Liver (tissue), 8 donors: ENCODE measurements at regions not wholly inside any gene's neighbourhood (a gene's known extent, or its start where the extent isn't known, plus 50 kb on each side); places are given as distances from the start of the nearest gene placed in this dataset.

Source experiments
- DNase-seq: peaks from one replicate; pipeline ENCODE4 v3.0.0-alpha.2; 2017; ENCODE audit warnings: low spot score
- H3K27ac ChIP-seq, 2 donors: one replicate each; pipeline ENCODE4 v1.7.0; 2013; ENCODE audit warnings: inconsistent platforms in 2 of 2, low read length in 2 of 2, control low read depth in 1 of 2, low read depth in 1 of 2, mild to moderate bottlenecking in 1 of 2
- H3K27me3 ChIP-seq, 4 donors: one replicate each; pipeline versions ENCODE4 v1.6.1 to v1.7.0; 2013; ENCODE audit warnings: low read length in 3 of 4, inconsistent platforms in 1 of 4, mild to moderate bottlenecking in 1 of 4, moderate library complexity in 1 of 4; ENCODE audit not compliant: control insufficient read depth in 4 of 4, insufficient read depth in 4 of 4
- H3K36me3 ChIP-seq, 4 donors: one replicate each; pipeline versions ENCODE4 v1.6.1 to v1.7.0; 2013; ENCODE audit warnings: low read length in 3 of 4, mild to moderate bottlenecking in 3 of 4, low read depth in 1 of 4, moderate library complexity in 1 of 4; ENCODE audit not compliant: control insufficient read depth in 4 of 4, insufficient read depth in 3 of 4
- H3K4me1 ChIP-seq, 4 donors: one replicate each; pipeline versions ENCODE4 v1.6.1 to v1.7.0; 2013; ENCODE audit warnings: low read length in 3 of 4, mild to moderate bottlenecking in 3 of 4, moderate library complexity in 1 of 4; ENCODE audit not compliant: control insufficient read depth in 4 of 4, insufficient read depth in 4 of 4
- H3K4me3 ChIP-seq, 3 donors: one replicate each; pipeline versions ENCODE4 v1.6.1 to v1.7.0; 2013; ENCODE audit warnings: low read length in 3 of 3, control low read depth in 1 of 3, low read depth in 1 of 3, mild to moderate bottlenecking in 1 of 3
- H3K9ac ChIP-seq, 2 donors: one replicate each; pipeline ENCODE4 v1.7.0; 2013; ENCODE audit warnings: low read length in 2 of 2, mild to moderate bottlenecking in 2 of 2, moderate library complexity in 2 of 2, control low read depth in 1 of 2, low read depth in 1 of 2
- H3K9me3 ChIP-seq, 4 donors: one replicate each; pipeline versions ENCODE4 v1.6.1 to v1.7.0; 2013; ENCODE audit warnings: low read length in 3 of 4; ENCODE audit not compliant: control insufficient read depth in 4 of 4
- CTCF ChIP-seq: fragments of 150-350 bp; IDR thresholded peaks from 2 replicates; pipeline ENCODE4 v1.5.1; 2017; ENCODE audit warnings: improper control_type of control experiment, low read depth, low read length; ENCODE audit not compliant: missing input control
- EGR1 ChIP-seq, 2 donors: IDR thresholded peaks; 2 replicates each; pipeline ENCODE4 v1.6.1; 2016 to 2018; ENCODE audit warnings: antibody characterized with exemption in 2 of 2, low read depth in 2 of 2
- FOXA1 ChIP-seq: IDR thresholded peaks from 2 replicates; pipeline ENCODE4 v1.6.1; 2016; ENCODE audit warnings: antibody characterized with exemption
- FOXA2 ChIP-seq: IDR thresholded peaks from 2 replicates; pipeline ENCODE4 v1.6.1; 2016; ENCODE audit warnings: antibody characterized with exemption
- GABPA ChIP-seq, 2 donors: IDR thresholded peaks in 1 of 2; conservative IDR thresholded peaks in 1 of 2; 2 replicates each; pipeline ENCODE4 v1.6.1; 2016; ENCODE audit warnings: antibody characterized with exemption in 2 of 2, mild to moderate bottlenecking in 1 of 2, moderate library complexity in 1 of 2
- HNF4A ChIP-seq, 2 donors: conservative IDR thresholded peaks; 2 replicates each; pipeline ENCODE4 v1.6.1; 2016; ENCODE audit warnings: antibody characterized with exemption in 2 of 2, mild to moderate bottlenecking in 2 of 2
- HNF4G ChIP-seq: IDR thresholded peaks from 2 replicates; pipeline ENCODE4 v1.6.1; 2016; ENCODE audit warnings: antibody characterized with exemption
- JUND ChIP-seq, 2 donors: IDR thresholded peaks; 2 replicates each; pipeline ENCODE4 v1.6.1; 2016; ENCODE audit warnings: antibody characterized with exemption in 2 of 2
- MAX ChIP-seq: IDR thresholded peaks from 2 replicates; pipeline ENCODE4 v1.6.1; 2016; ENCODE audit warnings: antibody characterized with exemption
- NR2F2 ChIP-seq: IDR thresholded peaks from 2 replicates; pipeline ENCODE4 v1.6.1; 2016; ENCODE audit warnings: antibody characterized with exemption
- RAD21 ChIP-seq, 2 donors: IDR thresholded peaks; 2 replicates each; pipeline ENCODE4 v1.6.1; 2016; ENCODE audit warnings: antibody characterized with exemption in 2 of 2, mild to moderate bottlenecking in 2 of 2
- REST ChIP-seq: IDR thresholded peaks from 2 replicates; pipeline ENCODE4 v1.6.1; 2016; ENCODE audit warnings: antibody characterized with exemption, mild to moderate bottlenecking
- RXRA ChIP-seq, 2 donors: IDR thresholded peaks; 2 replicates each; pipeline ENCODE4 v1.6.1; 2017 to 2018; ENCODE audit warnings: antibody characterized with exemption in 2 of 2, mild to moderate bottlenecking in 1 of 2
- SP1 ChIP-seq: IDR thresholded peaks from 2 replicates; pipeline ENCODE4 v1.6.1; 2018; ENCODE audit warnings: antibody characterized with exemption, mild to moderate bottlenecking
- YY1 ChIP-seq: IDR thresholded peaks from 2 replicates; pipeline ENCODE4 v1.6.1; 2016; ENCODE audit warnings: antibody characterized with exemption, mild to moderate bottlenecking
- ZBTB33 ChIP-seq: IDR thresholded peaks from 2 replicates; pipeline ENCODE4 v1.6.1; 2016; ENCODE audit warnings: antibody characterized with exemption
- WGBS: extraction: QIAGEN DNeasy Blood & Tissue Kit; methylation state at CpG from one replicate; pipeline ENCODE4 v1.1.7; 2013; 5-methylcytosine and 5-hydroxymethylcytosine counted together
- TF ChIP-seq, protein P1 (sequence below): IDR thresholded peaks from 2 replicates; pipeline ENCODE4 v1.6.1; 2016; ENCODE audit warnings: antibody characterized with exemption
- donor health status: healthy.
- donor health status: healthy.
- donor health status: healthy.
- donor health status: healthy.
- donor health status: healthy.

- TF ChIP-seq REST = no peak
- no peak for TF ChIP-seq RAD21 (IDR thresholded peaks at IDR 0.05)
- no peak for TF ChIP-seq JUND (IDR thresholded peaks at IDR 0.05)
Observed at GRCh38 chr2:48175656-48176055, 138.8 kb upstream of the FOXN2 start (continued).

GRCh38 chr2:48176876-48177275 is 137.6 kb upstream of the FOXN2 start:
- no peak overlapping the region for H3K4me3 ChIP-seq
- H3K27ac ChIP-seq = no peak overlapping the region
- DNase-seq = no peak
- H3K9me3 ChIP-seq = no peaks in the 10 kb centered on the region
- TF ChIP-seq HNF4G = no peak
- TF ChIP-seq FOXA1 = no peak
- TF ChIP-seq RAD21 (IDR thresholded peaks at IDR 0.05) = no peak
- TF ChIP-seq CTCF = no peak
- no peak for TF ChIP-seq EGR1 (IDR thresholded peaks at IDR 0.05; ENCODE audit: low read depth in 2 of 2)
- no peak for TF ChIP-seq RXRA (IDR thresholded peaks at IDR 0.05)
- no peak for TF ChIP-seq ZBTB33
- TF ChIP-seq HNF4A (conservative IDR thresholded peaks at IDR 0.05) = no peak
- TF ChIP-seq FOXA2 = no peak
- TF ChIP-seq MAX = no peak
- TF ChIP-seq REST = no peak
- TF ChIP-seq YY1 = no peak
- TF ChIP-seq NR2F2 = no peak
- TF ChIP-seq, protein P1, sequence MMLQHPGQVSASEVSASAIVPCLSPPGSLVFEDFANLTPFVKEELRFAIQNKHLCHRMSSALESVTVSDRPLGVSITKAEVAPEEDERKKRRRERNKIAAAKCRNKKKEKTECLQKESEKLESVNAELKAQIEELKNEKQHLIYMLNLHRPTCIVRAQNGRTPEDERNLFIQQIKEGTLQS = no peak
- TF ChIP-seq GABPA (IDR thresholded peaks at IDR 0.05 in 1 of 2, conservative IDR thresholded peaks at IDR 0.05 in 1 of 2) = no peak
- TF ChIP-seq JUND (IDR thresholded peaks at IDR 0.05) = no peak
- no peak for TF ChIP-seq SP1
- H3K36me3 ChIP-seq = no peaks in the 10 kb centered on the region
- 96% methylated on average over 1 of the region's 1 CpG for WGBS
- peaks cover 0 to 5% (median 2%) of the 10 kb centered on the region in 4 donors for H3K4me1 ChIP-seq
- no peaks in the 10 kb centered on the region for H3K27me3 ChIP-seq
- H3K9ac ChIP-seq = no peak overlapping the region
